Liver (tissue), 8 donors: ENCODE measurements at regions not wholly inside any gene's neighbourhood (a gene's known extent, or its start where the extent isn't known, plus 50 kb on each side); places are given as distances from the start of the nearest gene placed in this dataset.

Experiments
- DNase-seq: peaks from one replicate; pipeline ENCODE4 v3.0.0-alpha.2; 2017; ENCODE audit warnings: low spot score
- H3K27ac ChIP-seq, 2 donors: one replicate each; pipeline ENCODE4 v1.7.0; 2013; ENCODE audit warnings: inconsistent platforms in 2 of 2, low read length in 2 of 2, control low read depth in 1 of 2, low read depth in 1 of 2, mild to moderate bottlenecking in 1 of 2
- H3K27me3 ChIP-seq, 4 donors: one replicate each; pipeline versions ENCODE4 v1.6.1 to v1.7.0; 2013; ENCODE audit warnings: low read length in 3 of 4, inconsistent platforms in 1 of 4, mild to moderate bottlenecking in 1 of 4, moderate library complexity in 1 of 4; ENCODE audit not compliant: control insufficient read depth in 4 of 4, insufficient read depth in 4 of 4
- H3K36me3 ChIP-seq, 4 donors: one replicate each; pipeline versions ENCODE4 v1.6.1 to v1.7.0; 2013; ENCODE audit warnings: low read length in 3 of 4, mild to moderate bottlenecking in 3 of 4, low read depth in 1 of 4, moderate library complexity in 1 of 4; ENCODE audit not compliant: control insufficient read depth in 4 of 4, insufficient read depth in 3 of 4
- H3K4me1 ChIP-seq, 4 donors: one replicate each; pipeline versions ENCODE4 v1.6.1 to v1.7.0; 2013; ENCODE audit warnings: low read length in 3 of 4, mild to moderate bottlenecking in 3 of 4, moderate library complexity in 1 of 4; ENCODE audit not compliant: control insufficient read depth in 4 of 4, insufficient read depth in 4 of 4
- H3K4me3 ChIP-seq, 3 donors: one replicate each; pipeline versions ENCODE4 v1.6.1 to v1.7.0; 2013; ENCODE audit warnings: low read length in 3 of 3, control low read depth in 1 of 3, low read depth in 1 of 3, mild to moderate bottlenecking in 1 of 3
- H3K9ac ChIP-seq, 2 donors: one replicate each; pipeline ENCODE4 v1.7.0; 2013; ENCODE audit warnings: low read length in 2 of 2, mild to moderate bottlenecking in 2 of 2, moderate library complexity in 2 of 2, control low read depth in 1 of 2, low read depth in 1 of 2
- H3K9me3 ChIP-seq, 4 donors: one replicate each; pipeline versions ENCODE4 v1.6.1 to v1.7.0; 2013; ENCODE audit warnings: low read length in 3 of 4; ENCODE audit not compliant: control insufficient read depth in 4 of 4
- EGR1 ChIP-seq, 2 donors: IDR thresholded peaks; 2 replicates each; pipeline ENCODE4 v1.6.1; 2016 to 2018; ENCODE audit warnings: antibody characterized with exemption in 2 of 2, low read depth in 2 of 2
- FOXA1 ChIP-seq: IDR thresholded peaks from 2 replicates; pipeline ENCODE4 v1.6.1; 2016; ENCODE audit warnings: antibody characterized with exemption
- FOXA2 ChIP-seq: IDR thresholded peaks from 2 replicates; pipeline ENCODE4 v1.6.1; 2016; ENCODE audit warnings: antibody characterized with exemption
- GABPA ChIP-seq, 2 donors: IDR thresholded peaks in 1 of 2; conservative IDR thresholded peaks in 1 of 2; 2 replicates each; pipeline ENCODE4 v1.6.1; 2016; ENCODE audit warnings: antibody characterized with exemption in 2 of 2, mild to moderate bottlenecking in 1 of 2, moderate library complexity in 1 of 2
- HNF4A ChIP-seq, 2 donors: conservative IDR thresholded peaks; 2 replicates each; pipeline ENCODE4 v1.6.1; 2016; ENCODE audit warnings: antibody characterized with exemption in 2 of 2, mild to moderate bottlenecking in 2 of 2
- HNF4G ChIP-seq: IDR thresholded peaks from 2 replicates; pipeline ENCODE4 v1.6.1; 2016; ENCODE audit warnings: antibody characterized with exemption
- NR2F2 ChIP-seq: IDR thresholded peaks from 2 replicates; pipeline ENCODE4 v1.6.1; 2016; ENCODE audit warnings: antibody characterized with exemption
- RAD21 ChIP-seq, 2 donors: IDR thresholded peaks; 2 replicates each; pipeline ENCODE4 v1.6.1; 2016; ENCODE audit warnings: antibody characterized with exemption in 2 of 2, mild to moderate bottlenecking in 2 of 2
- RXRA ChIP-seq, 2 donors: IDR thresholded peaks; 2 replicates each; pipeline ENCODE4 v1.6.1; 2017 to 2018; ENCODE audit warnings: antibody characterized with exemption in 2 of 2, mild to moderate bottlenecking in 1 of 2
- SP1 ChIP-seq: IDR thresholded peaks from 2 replicates; pipeline ENCODE4 v1.6.1; 2018; ENCODE audit warnings: antibody characterized with exemption, mild to moderate bottlenecking
- TAF1 ChIP-seq: conservative IDR thresholded peaks from 2 replicates; pipeline ENCODE4 v1.6.1; 2016; ENCODE audit warnings: antibody characterized with exemption, mild to moderate bottlenecking
- YY1 ChIP-seq: IDR thresholded peaks from 2 replicates; pipeline ENCODE4 v1.6.1; 2016; ENCODE audit warnings: antibody characterized with exemption, mild to moderate bottlenecking
- WGBS: extraction: QIAGEN DNeasy Blood & Tissue Kit; methylation state at CpG from one replicate; pipeline ENCODE4 v1.1.7; 2013; 5-methylcytosine and 5-hydroxymethylcytosine counted together
- TF ChIP-seq, protein P1 (sequence below): fragments of 150-350 bp; IDR thresholded peaks from 2 replicates; pipeline ENCODE4 v1.5.1; 2017; ENCODE audit warnings: improper control_type of control experiment, low read depth, low read length; ENCODE audit not compliant: missing input control
- TF ChIP-seq, protein P2 (sequence below): IDR thresholded peaks from 2 replicates; pipeline ENCODE4 v1.6.1; 2016; ENCODE audit warnings: antibody characterized with exemption
- TF ChIP-seq, protein P3 (sequence below): IDR thresholded peaks from 2 replicates; pipeline ENCODE4 v1.6.1; 2016; ENCODE audit warnings: antibody characterized with exemption
- TF ChIP-seq, protein P4 (sequence below): IDR thresholded peaks from 2 replicates; pipeline ENCODE4 v1.6.1; 2016; ENCODE audit warnings: antibody characterized with exemption
- donor health status: healthy.
- donor health status: healthy.
- donor health status: healthy.
- donor health status: healthy.
- donor health status: healthy.

DNA sequence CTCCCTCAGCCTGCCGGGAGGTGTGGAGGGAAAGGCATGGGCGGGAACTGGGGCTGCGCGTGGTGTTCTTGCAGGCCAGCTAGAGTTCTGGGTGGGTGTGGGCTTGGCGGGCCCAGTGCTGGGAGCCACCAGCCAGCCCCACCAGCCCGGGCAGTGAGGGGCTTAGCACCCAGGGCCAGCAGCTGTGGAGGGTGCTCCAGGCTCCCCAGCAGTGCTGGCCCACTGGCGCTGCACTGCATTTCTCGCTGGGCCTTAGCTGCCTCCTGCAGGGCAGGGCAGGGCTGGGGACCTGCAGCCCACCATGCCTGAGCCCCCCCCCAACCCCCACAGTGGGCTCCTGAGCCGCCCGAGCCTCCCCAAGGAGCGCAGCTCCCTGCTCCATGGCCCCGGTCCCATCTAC lies 304.2 kb downstream of the KCNA4 start:
- H3K4me1 ChIP-seq: no peaks in the 10 kb centered on the region
- no peak for DNase-seq
- no peaks in the 10 kb centered on the region for H3K27me3 ChIP-seq
- TF ChIP-seq, protein P1, sequence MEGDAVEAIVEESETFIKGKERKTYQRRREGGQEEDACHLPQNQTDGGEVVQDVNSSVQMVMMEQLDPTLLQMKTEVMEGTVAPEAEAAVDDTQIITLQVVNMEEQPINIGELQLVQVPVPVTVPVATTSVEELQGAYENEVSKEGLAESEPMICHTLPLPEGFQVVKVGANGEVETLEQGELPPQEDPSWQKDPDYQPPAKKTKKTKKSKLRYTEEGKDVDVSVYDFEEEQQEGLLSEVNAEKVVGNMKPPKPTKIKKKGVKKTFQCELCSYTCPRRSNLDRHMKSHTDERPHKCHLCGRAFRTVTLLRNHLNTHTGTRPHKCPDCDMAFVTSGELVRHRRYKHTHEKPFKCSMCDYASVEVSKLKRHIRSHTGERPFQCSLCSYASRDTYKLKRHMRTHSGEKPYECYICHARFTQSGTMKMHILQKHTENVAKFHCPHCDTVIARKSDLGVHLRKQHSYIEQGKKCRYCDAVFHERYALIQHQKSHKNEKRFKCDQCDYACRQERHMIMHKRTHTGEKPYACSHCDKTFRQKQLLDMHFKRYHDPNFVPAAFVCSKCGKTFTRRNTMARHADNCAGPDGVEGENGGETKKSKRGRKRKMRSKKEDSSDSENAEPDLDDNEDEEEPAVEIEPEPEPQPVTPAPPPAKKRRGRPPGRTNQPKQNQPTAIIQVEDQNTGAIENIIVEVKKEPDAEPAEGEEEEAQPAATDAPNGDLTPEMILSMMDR: no peak
- TF ChIP-seq SP1 (no peak), FOXA1 (no peak), RAD21 (IDR thresholded peaks at IDR 0.05) (no peak), RXRA (IDR thresholded peaks at IDR 0.05) (no peak), YY1 (no peak), FOXA2 (no peak), HNF4A (conservative IDR thresholded peaks at IDR 0.05) (no peak), GABPA (IDR thresholded peaks at IDR 0.05 in 1 of 2, conservative IDR thresholded peaks at IDR 0.05 in 1 of 2) (no peak)
- TF ChIP-seq, protein P2, sequence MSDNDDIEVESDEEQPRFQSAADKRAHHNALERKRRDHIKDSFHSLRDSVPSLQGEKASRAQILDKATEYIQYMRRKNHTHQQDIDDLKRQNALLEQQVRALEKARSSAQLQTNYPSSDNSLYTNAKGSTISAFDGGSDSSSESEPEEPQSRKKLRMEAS: no peak
- TF ChIP-seq, protein P3, sequence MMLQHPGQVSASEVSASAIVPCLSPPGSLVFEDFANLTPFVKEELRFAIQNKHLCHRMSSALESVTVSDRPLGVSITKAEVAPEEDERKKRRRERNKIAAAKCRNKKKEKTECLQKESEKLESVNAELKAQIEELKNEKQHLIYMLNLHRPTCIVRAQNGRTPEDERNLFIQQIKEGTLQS: no peak
- no peaks in the 10 kb centered on the region for H3K36me3 ChIP-seq
- no peak overlapping the region for H3K4me3 ChIP-seq
- no peak overlapping the region for H3K27ac ChIP-seq
- 91% methylated on average over 12 of the region's 12 CpGs for WGBS
- H3K9me3 ChIP-seq: no peaks in the 10 kb centered on the region
- no peak overlapping the region for H3K9ac ChIP-seq

DNA sequence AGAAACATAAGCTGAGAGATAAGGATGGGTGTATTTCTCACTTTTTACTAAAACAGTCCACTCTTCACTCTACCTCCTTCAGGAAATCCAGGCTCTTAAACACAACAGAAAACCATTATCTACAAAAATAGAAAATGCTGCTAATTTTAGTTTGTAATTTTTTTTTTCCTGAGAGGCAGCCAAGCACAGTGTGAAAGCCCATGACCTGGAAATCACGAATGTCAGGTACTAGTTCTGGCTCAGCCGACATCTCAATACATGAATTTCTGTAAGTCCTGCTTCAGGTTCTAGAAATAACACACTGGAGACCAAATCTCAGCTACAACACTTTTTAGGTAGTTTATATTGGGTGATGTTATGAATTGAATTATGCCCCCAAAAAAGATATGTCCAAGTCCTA lies 308.9 kb downstream of the KCNA4 start:
- WGBS: 38% methylated on average over 2 of the region's 2 CpGs
- H3K9me3 ChIP-seq: no peaks in the 10 kb centered on the region
- H3K4me3 ChIP-seq: no peak overlapping the region
- H3K9ac ChIP-seq: no peak overlapping the region
- no peaks in the 10 kb centered on the region for H3K36me3 ChIP-seq
- no peaks in the 10 kb centered on the region for H3K4me1 ChIP-seq
- no peak for TF ChIP-seq RAD21 (IDR thresholded peaks at IDR 0.05)
- TF ChIP-seq HNF4A (conservative IDR thresholded peaks at IDR 0.05): no peak
- TF ChIP-seq NR2F2: no peak
- TF ChIP-seq GABPA (IDR thresholded peaks at IDR 0.05 in 1 of 2, conservative IDR thresholded peaks at IDR 0.05 in 1 of 2): no peak
- no peak for TF ChIP-seq SP1
- H3K27ac ChIP-seq: no peak overlapping the region
- no peaks in the 10 kb centered on the region for H3K27me3 ChIP-seq
- no peak for DNase-seq

DNA sequence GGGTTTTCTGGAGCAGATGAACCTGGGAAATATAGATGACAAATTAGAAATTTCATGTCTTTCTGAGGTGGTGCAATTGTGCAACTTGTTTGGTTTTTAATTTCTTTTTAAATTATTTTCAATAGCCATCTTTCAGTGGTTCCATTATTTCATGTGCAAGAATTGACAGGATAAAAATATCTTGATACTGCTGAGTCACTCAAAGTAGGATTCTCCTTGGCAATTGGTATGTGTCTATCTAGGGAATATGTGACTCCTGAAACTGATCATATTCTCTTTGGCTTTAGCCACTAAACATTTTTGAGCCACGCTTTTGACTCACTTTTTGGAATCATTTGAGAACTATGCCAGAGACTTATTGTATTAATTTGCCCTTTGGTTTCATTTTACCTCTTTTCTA lies 331.5 kb downstream of the KCNA4 start:
- Histone ChIP-seq H3K9ac (no peak overlapping the region), H3K27ac (no peak overlapping the region), H3K4me3 (no peak overlapping the region), H3K9me3 (no peaks in the 10 kb centered on the region), H3K4me1 (no peaks in the 10 kb centered on the region), H3K36me3 (no peaks in the 10 kb centered on the region), H3K27me3 (no peaks in the 10 kb centered on the region)
- WGBS: 59% methylated on average over 1 of the region's 1 CpG
- DNase-seq: no peak
- TF ChIP-seq, protein P3: no peak
- TF ChIP-seq RAD21 (IDR thresholded peaks at IDR 0.05): no peak
- no peak for TF ChIP-seq EGR1 (IDR thresholded peaks at IDR 0.05; ENCODE audit: low read depth in 2 of 2)
- TF ChIP-seq GABPA (IDR thresholded peaks at IDR 0.05 in 1 of 2, conservative IDR thresholded peaks at IDR 0.05 in 1 of 2): no peak
- TF ChIP-seq, protein P2: no peak
- TF ChIP-seq, protein P1: no peak
- no peak for TF ChIP-seq YY1
- TF ChIP-seq, protein P4, sequence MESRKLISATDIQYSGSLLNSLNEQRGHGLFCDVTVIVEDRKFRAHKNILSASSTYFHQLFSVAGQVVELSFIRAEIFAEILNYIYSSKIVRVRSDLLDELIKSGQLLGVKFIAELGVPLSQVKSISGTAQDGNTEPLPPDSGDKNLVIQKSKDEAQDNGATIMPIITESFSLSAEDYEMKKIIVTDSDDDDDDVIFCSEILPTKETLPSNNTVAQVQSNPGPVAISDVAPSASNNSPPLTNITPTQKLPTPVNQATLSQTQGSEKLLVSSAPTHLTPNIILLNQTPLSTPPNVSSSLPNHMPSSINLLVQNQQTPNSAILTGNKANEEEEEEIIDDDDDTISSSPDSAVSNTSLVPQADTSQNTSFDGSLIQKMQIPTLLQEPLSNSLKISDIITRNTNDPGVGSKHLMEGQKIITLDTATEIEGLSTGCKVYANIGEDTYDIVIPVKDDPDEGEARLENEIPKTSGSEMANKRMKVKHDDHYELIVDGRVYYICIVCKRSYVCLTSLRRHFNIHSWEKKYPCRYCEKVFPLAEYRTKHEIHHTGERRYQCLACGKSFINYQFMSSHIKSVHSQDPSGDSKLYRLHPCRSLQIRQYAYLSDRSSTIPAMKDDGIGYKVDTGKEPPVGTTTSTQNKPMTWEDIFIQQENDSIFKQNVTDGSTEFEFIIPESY: no peak
- no peak for TF ChIP-seq TAF1
- TF ChIP-seq HNF4A (conservative IDR thresholded peaks at IDR 0.05): no peak
- no peak for TF ChIP-seq FOXA2
- no peak for TF ChIP-seq NR2F2
- no peak for TF ChIP-seq SP1
- no peak for TF ChIP-seq HNF4G
- no peak for TF ChIP-seq RXRA (IDR thresholded peaks at IDR 0.05)
- no peak for TF ChIP-seq FOXA1
